ENCODE measurements at regions not wholly inside any gene's neighbourhood (a gene's known extent, or its start where the extent isn't known, plus 50 kb on each side); places are given as distances from the start of the nearest gene placed in this dataset.

DNA sequence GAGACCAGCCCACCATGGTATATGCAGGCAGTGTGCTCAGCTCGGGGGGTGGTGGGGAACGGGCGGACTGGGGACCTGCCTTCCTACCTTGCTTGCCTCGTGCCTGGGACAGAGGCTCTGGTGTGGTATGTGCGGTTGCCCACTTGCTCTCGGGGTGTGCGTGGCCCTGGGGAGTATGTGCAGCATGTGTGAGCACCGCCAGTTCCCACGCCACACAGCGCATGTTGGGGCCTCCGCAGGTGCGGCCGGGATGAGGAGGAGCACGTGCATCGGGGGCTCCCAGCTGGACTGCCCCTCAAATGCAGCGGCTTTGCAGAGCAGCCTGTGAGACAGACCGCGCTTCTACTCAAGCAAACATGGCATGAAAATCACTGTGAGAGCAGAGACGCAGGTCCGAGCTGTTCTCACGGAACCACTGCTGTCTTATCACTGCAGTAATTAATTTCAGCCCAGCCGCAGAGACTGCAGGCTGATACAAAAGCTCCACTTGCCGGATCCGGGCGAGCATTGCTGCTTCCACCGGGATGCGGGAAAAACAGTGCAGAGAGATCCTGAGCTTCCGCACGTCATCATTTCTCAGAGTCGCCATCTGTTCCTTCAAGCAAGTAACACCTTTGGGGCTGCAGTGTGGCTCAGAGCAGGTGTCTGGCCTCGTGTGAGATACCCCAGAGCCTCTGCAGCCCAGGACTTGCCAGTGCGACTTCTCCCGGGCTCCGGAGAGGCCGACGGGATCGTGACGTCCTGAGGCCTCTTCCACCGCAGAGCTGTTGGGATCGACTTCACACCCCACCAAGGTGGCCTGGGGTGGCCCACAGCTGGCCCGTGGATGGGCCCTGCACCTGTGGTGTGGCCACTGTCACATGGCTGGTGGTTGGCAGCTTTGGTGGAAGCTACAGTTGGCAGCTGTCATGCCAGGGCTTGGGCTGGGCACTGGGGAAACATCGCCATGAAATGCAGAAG, 92.6 kb upstream of the ACTRT2 start:
- Histone ChIP-seq H3K4me1 (ENCODE audit: low read length) (no peaks in the 10 kb centered on the region), H3K4me2 (ENCODE audit: low read depth, low read length, poor library complexity, severe bottlenecking) (no peak overlapping the region), H3K9me2 (replicated peaks; ENCODE audit: insufficient read depth, low read length) (no peaks in the 10 kb centered on the region), H3K27ac (ENCODE audit: low read length) (no peak overlapping the region), H3K36me3 (ENCODE audit: insufficient read depth, low read length) (no peaks in the 10 kb centered on the region), H3K9ac (ENCODE audit: low read length) (no peak overlapping the region), H3K9me3 (ENCODE audit: low read length) (no peaks in the 10 kb centered on the region), H2AFZ (ENCODE audit: low read length) (no peak overlapping the region), H4K20me1 (ENCODE audit: insufficient read depth, low read depth, low read length) (no peaks in the 10 kb centered on the region), H3K4me3 (ENCODE audit: low read length) (no peak overlapping the region), H3K79me2 (ENCODE audit: low read length) (no peaks in the 10 kb centered on the region), H3K27me3 (ENCODE audit: low read length) (no peaks in the 10 kb centered on the region)
- no peak for DNase-seq

DNA sequence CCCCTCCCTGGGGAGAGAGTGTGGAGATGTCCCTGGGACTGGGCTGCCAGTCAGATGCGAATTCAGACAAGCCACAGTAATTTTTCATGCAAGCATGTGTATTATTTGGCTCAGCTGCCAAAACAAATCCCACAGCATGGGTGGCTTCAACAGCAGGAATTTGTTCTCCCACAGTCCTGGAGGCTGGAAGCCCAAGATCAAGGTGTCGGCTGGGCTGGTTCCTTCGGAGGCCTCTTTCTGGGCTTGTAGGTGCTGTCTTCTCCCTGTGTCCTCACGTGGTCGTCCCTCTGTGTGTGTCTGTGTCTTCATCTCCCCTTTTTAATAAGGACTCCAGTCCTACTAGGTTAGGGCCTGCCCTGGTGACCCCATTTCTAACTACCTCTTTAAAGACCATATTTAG, 91.9 kb upstream of the ACTRT2 start:
- no peak overlapping the region for H3K9ac ChIP-seq (ENCODE audit: low read length)
- H3K4me1 ChIP-seq (ENCODE audit: low read length) = no peaks in the 10 kb centered on the region
- H3K4me3 ChIP-seq (ENCODE audit: low read length) = no peak overlapping the region
- H2AFZ ChIP-seq (ENCODE audit: low read length) = no peak overlapping the region
- H3K9me2 ChIP-seq (replicated peaks; ENCODE audit: insufficient read depth, low read length) = no peaks in the 10 kb centered on the region
- H3K27ac ChIP-seq (ENCODE audit: low read length) = no peak overlapping the region
- no peak for DNase-seq
- no peaks in the 10 kb centered on the region for H3K9me3 ChIP-seq (ENCODE audit: low read length)
- no peaks in the 10 kb centered on the region for H4K20me1 ChIP-seq (ENCODE audit: insufficient read depth, low read depth, low read length)
- no peaks in the 10 kb centered on the region for H3K79me2 ChIP-seq (ENCODE audit: low read length)
- no peak overlapping the region for H3K4me2 ChIP-seq (ENCODE audit: low read depth, low read length, poor library complexity, severe bottlenecking)
- H3K27me3 ChIP-seq (ENCODE audit: low read length) = no peaks in the 10 kb centered on the region
- H3K36me3 ChIP-seq (ENCODE audit: insufficient read depth, low read length) = no peaks in the 10 kb centered on the region

DNA sequence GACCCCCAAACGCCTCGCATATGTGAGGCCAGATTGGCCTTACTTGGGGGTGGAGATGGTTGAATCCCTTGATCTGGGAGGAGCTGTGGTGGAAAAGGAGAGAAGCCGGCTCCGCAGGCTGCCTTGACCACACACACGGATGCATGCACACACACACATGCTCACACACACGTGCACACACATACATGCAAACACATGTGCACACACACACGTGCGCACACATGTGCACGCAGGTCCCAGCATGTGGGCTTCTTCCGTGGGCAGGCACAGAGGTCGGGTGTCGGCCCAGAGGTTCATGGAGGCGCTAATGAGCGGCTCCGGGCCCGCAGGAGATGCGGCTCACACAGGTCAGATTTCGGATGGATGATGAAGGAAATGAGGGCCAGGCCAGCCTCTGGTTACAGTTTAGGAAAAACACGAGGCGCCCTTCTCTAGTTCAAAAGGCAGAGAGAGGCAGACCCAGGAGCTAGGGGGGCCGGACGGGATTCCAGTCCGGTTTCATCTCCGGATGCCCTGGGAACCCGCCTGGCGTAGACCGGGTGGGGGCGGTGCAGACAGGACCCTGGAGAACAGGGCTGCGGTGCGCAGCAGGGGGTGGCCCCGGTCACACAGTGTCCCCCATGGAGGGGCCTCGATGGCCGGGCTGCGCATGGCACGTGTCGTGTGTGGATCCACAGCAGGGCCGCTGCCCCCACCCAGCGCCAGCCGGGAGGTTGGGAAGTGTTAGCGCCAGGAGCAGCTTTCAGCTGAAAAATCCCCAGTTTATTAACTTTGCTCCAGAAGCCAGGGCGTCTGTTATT, 91.1 kb upstream of the ACTRT2 start:
- no peaks in the 10 kb centered on the region for H3K9me2 ChIP-seq (replicated peaks; ENCODE audit: insufficient read depth, low read length)
- H2AFZ ChIP-seq (ENCODE audit: low read length) = no peak overlapping the region
- DNase-seq = no peak
- no peaks in the 10 kb centered on the region for H4K20me1 ChIP-seq (ENCODE audit: insufficient read depth, low read depth, low read length)
- no peaks in the 10 kb centered on the region for H3K9me3 ChIP-seq (ENCODE audit: low read length)
- no peak overlapping the region for H3K27ac ChIP-seq (ENCODE audit: low read length)
- H3K27me3 ChIP-seq (ENCODE audit: low read length) = no peaks in the 10 kb centered on the region
- no peak overlapping the region for H3K4me3 ChIP-seq (ENCODE audit: low read length)
- H3K4me1 ChIP-seq (ENCODE audit: low read length) = no peaks in the 10 kb centered on the region
- H3K4me2 ChIP-seq (ENCODE audit: low read depth, low read length, poor library complexity, severe bottlenecking) = no peak overlapping the region
- no peaks in the 10 kb centered on the region for H3K36me3 ChIP-seq (ENCODE audit: insufficient read depth, low read length)
- no peak overlapping the region for H3K9ac ChIP-seq (ENCODE audit: low read length)
- no peaks in the 10 kb centered on the region for H3K79me2 ChIP-seq (ENCODE audit: low read length)

DNA sequence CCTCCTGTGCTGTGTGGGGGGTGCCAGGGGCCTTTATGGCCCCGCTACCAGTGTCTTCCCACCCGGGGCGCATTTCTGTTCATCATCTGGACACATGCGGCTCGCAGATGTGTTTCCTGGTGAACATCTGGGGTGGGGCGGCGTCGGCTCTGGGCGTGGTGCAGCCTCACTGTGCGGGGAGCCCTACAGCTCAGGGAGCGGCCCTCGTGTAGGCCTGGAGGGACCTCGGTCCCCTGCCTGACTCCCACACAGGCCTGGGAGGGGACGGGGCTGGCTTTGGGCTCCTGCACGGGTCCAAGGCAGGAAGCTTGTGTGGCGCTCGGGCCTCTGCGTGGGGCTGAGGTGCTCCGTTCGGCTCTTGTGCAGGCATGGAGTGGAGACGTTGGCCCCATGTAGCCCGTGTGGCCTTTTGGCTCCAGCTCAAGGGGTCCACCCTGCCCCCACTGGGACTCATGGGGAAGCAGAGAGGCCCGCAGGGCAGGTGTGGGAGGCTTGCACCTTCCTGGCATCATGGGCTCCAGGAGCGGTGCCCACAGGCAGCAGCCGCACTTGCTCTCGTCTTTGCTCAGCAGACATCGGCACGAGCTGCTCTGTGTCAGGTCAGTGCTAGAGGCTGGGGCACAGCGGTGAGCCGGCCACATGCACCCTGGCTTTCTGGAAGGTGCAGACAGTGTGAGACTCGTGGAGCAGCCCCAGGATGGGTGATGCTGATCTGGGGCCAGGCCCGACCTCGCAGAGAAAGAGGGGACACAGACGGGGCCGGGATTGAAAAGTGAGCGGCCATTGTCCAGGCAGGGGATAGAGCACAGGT, 90.1 kb upstream of the ACTRT2 start:
- H3K4me2 ChIP-seq (ENCODE audit: low read depth, low read length, poor library complexity, severe bottlenecking) = no peak overlapping the region
- no peak overlapping the region for H3K27ac ChIP-seq (ENCODE audit: low read length)
- H3K4me1 ChIP-seq (ENCODE audit: low read length) = no peaks in the 10 kb centered on the region
- no peak for DNase-seq
- H3K27me3 ChIP-seq (ENCODE audit: low read length) = no peaks in the 10 kb centered on the region
- H3K9me3 ChIP-seq (ENCODE audit: low read length) = no peaks in the 10 kb centered on the region
- H3K36me3 ChIP-seq (ENCODE audit: insufficient read depth, low read length) = no peaks in the 10 kb centered on the region
- H2AFZ ChIP-seq (ENCODE audit: low read length) = no peak overlapping the region
- H3K4me3 ChIP-seq (ENCODE audit: low read length) = no peak overlapping the region
- no peaks in the 10 kb centered on the region for H4K20me1 ChIP-seq (ENCODE audit: insufficient read depth, low read depth, low read length)
- no peaks in the 10 kb centered on the region for H3K79me2 ChIP-seq (ENCODE audit: low read length)
- no peak overlapping the region for H3K9ac ChIP-seq (ENCODE audit: low read length)
- no peaks in the 10 kb centered on the region for H3K9me2 ChIP-seq (replicated peaks; ENCODE audit: insufficient read depth, low read length)

DNA sequence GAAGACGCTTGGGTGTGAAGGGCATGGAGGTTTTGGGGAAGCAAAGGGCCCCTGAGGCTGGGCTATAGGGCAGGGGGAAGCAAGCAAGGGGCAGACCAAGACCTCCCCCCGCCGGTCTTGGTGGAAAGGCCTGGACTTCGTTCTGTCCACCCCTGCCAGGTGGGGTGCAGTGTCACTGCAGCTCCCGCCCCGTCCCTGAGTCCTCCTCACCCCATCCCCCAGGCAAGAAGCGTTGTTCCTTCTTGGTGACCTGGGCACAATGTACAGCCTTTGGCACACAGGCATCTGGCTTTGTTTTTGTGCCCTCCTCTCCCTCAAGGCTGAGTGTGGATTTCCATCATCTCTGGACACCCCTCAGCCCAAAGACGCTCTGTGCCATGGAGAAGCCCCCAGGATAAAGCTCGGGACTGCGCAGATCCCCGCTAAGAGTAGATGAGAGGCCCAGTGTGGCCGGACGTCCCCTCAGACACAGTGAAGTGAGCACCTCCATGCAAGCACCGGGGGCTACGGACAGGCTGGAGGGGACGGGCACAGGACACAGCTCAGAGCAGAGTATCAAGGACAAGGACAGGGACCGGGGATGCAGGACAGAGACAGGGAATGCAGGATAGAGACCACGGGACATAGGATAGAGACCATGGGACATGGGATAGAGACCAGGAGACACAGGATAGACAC, 89.4 kb upstream of the ACTRT2 start:
- Histone ChIP-seq H3K79me2 (ENCODE audit: low read length) (no peaks in the 10 kb centered on the region), H3K4me2 (ENCODE audit: low read depth, low read length, poor library complexity, severe bottlenecking) (no peak overlapping the region), H3K9ac (ENCODE audit: low read length) (no peak overlapping the region), H3K4me3 (ENCODE audit: low read length) (no peak overlapping the region), H3K27ac (ENCODE audit: low read length) (no peak overlapping the region), H3K36me3 (ENCODE audit: insufficient read depth, low read length) (no peaks in the 10 kb centered on the region), H3K9me3 (ENCODE audit: low read length) (no peaks in the 10 kb centered on the region), H2AFZ (ENCODE audit: low read length) (no peak overlapping the region), H4K20me1 (ENCODE audit: insufficient read depth, low read depth, low read length) (no peaks in the 10 kb centered on the region), H3K4me1 (ENCODE audit: low read length) (no peaks in the 10 kb centered on the region), H3K9me2 (replicated peaks; ENCODE audit: insufficient read depth, low read length) (no peaks in the 10 kb centered on the region), H3K27me3 (ENCODE audit: low read length) (no peaks in the 10 kb centered on the region)
- DNase-seq = no peak

DNA sequence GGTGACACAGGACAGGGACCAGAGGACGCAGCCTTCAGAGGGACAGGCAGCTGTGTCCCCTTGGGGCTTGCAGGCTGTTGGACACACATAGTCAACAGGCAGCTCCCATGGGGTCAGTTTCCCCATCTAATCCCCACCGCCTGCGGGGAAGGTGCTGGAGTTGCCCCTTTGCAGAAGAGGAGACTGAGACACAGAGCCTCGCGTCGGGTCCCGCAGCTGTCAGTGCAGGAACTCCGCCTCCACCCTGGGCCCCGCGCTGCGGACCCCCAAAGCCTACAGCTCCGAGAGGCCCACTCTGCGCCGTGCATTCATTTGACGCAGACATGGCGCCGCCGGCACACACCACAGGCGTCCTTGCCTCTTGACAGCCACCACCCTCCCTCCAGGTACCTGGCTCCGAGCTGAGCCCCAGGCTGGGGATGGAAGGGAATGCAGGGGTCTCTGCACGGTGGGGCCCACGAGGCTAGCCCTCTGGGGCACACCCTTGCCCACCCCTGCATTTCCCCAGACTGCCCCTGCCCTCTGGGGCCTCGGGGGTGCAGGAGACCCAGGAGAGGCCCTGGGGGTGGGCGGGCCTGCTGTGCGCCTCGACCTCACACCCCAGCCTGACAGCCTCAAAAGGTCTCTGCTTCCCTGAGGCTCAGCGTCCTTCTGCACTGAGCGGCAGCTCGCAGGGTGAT, 88.5 kb upstream of the ACTRT2 start:
- Histone ChIP-seq H3K79me2 (ENCODE audit: low read length) (no peaks in the 10 kb centered on the region), H3K4me2 (ENCODE audit: low read depth, low read length, poor library complexity, severe bottlenecking) (no peak overlapping the region), H3K4me1 (ENCODE audit: low read length) (no peaks in the 10 kb centered on the region), H3K9me3 (ENCODE audit: low read length) (no peaks in the 10 kb centered on the region), H4K20me1 (ENCODE audit: insufficient read depth, low read depth, low read length) (no peaks in the 10 kb centered on the region), H3K4me3 (ENCODE audit: low read length) (no peak overlapping the region), H3K27ac (ENCODE audit: low read length) (no peak overlapping the region), H3K9me2 (replicated peaks; ENCODE audit: insufficient read depth, low read length) (no peaks in the 10 kb centered on the region), H3K9ac (ENCODE audit: low read length) (no peak overlapping the region), H2AFZ (ENCODE audit: low read length) (no peak overlapping the region), H3K27me3 (ENCODE audit: low read length) (no peaks in the 10 kb centered on the region), H3K36me3 (ENCODE audit: insufficient read depth, low read length) (no peaks in the 10 kb centered on the region)
- DNase-seq = no peak

DNA sequence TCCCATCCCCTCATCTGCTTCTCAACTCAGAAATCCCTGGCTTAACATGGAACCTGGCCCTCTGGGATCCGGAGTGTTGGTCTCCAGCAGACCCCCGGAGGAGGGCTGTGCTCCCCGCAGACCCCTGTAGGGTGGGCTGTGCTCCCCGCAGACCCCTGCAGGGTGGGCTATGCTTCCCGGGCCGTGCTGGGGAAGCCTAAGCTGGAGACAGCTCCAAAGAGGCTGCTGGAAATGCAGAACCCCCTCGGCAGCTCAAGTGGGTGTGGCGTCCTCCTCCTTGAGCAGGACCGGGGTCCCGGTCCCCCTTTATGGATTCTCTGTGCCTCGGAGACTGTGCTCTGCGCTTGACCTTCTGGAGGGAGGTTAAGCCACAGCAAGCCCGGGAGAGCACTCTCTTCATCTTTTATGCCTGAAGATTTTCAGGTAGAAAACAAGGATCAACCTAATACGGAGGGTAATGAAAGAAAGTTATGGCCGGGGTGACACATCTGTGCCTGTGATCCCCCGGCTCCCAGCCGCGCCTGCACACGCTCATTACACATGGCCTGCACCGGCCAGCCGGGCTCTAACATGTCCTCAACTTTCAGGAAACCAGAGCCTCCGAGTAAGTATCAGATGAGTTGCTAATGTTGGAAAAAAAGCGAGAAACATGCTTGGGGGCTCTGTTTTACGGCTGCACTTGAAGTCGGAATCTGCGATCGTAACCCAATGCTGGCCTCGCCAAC, 87.7 kb upstream of the ACTRT2 start:
- Histone ChIP-seq H3K4me3 (ENCODE audit: low read length) (no peak overlapping the region), H3K4me2 (ENCODE audit: low read depth, low read length, poor library complexity, severe bottlenecking) (no peak overlapping the region), H3K27me3 (ENCODE audit: low read length) (no peaks in the 10 kb centered on the region), H3K36me3 (ENCODE audit: insufficient read depth, low read length) (no peaks in the 10 kb centered on the region), H3K4me1 (ENCODE audit: low read length) (no peaks in the 10 kb centered on the region), H2AFZ (ENCODE audit: low read length) (no peak overlapping the region), H3K9me2 (replicated peaks; ENCODE audit: insufficient read depth, low read length) (no peaks in the 10 kb centered on the region), H3K27ac (ENCODE audit: low read length) (no peak overlapping the region), H3K79me2 (ENCODE audit: low read length) (no peaks in the 10 kb centered on the region), H3K9me3 (ENCODE audit: low read length) (no peaks in the 10 kb centered on the region), H4K20me1 (ENCODE audit: insufficient read depth, low read depth, low read length) (no peaks in the 10 kb centered on the region), H3K9ac (ENCODE audit: low read length) (no peak overlapping the region)
- DNase-seq = no peak
